BLaER1 (cell line): ENCODE measurements at regions not wholly inside any gene's neighbourhood (a gene's known extent, or its start where the extent isn't known, plus 50 kb on each side); places are given as distances from the start of the nearest gene placed in this dataset.

Experiments used
- H3K27ac ChIP-seq: shearing (Covaris generic); formaldehyde crosslinking; 2 replicates; pipeline ENCODE4 v1.8.1; 2022
- H3K27me3 ChIP-seq: shearing (Covaris generic); formaldehyde crosslinking; 2 replicates; pipeline ENCODE4 v1.8.1; 2022
- H3K36me3 ChIP-seq: shearing (Covaris generic); formaldehyde crosslinking; 2 replicates; pipeline ENCODE4 v1.8.1; 2022
- H3K4me1 ChIP-seq: shearing (Covaris generic); formaldehyde crosslinking; 2 replicates; pipeline ENCODE4 v1.8.1; 2022
- H3K4me2 ChIP-seq: shearing (Covaris generic); formaldehyde crosslinking; 2 replicates; pipeline ENCODE4 v1.8.1; 2022
- H3K4me3 ChIP-seq: shearing (Covaris generic); formaldehyde crosslinking; 2 replicates; pipeline ENCODE4 v1.8.1; 2022
- H3K9ac ChIP-seq: shearing (Covaris generic); formaldehyde crosslinking; 2 replicates; pipeline ENCODE4 v1.8.1; 2022
- H3K9me3 ChIP-seq: shearing (Covaris generic); formaldehyde crosslinking; 2 replicates; pipeline ENCODE4 v1.8.1; 2022
- H4K20me1 ChIP-seq: shearing (Covaris generic); formaldehyde crosslinking; 2 replicates; pipeline ENCODE4 v1.8.1; 2022
- Cebpa-rat ChIP-seq: shearing (Covaris generic); IDR thresholded peaks from 2 replicates; pipeline ENCODE4 v1.8.1; 2022

- Histone ChIP-seq H3K36me3 (no peaks in the 10 kb centered on the region), H3K27ac (no peak overlapping the region), H3K9me3 (no peaks in the 10 kb centered on the region), H3K9ac (no peak overlapping the region), H3K27me3 (no peaks in the 10 kb centered on the region), H3K4me1 (peaks cover 6% of the 10 kb centered on the region), H4K20me1 (no peaks in the 10 kb centered on the region), H3K4me2 (no peak overlapping the region), H3K4me3 (no peak overlapping the region)
- no peak for TF ChIP-seq Cebpa-rat
These were observed 277.4 kb upstream of the CHRNA7 start for GRCh38 chr15:31752905-31753304.

GRCh38 chr15:31758126-31758525 is 272.2 kb upstream of the CHRNA7 start:
- Histone ChIP-seq H3K27ac (no peak overlapping the region), H3K4me2 (peak overlapping the region; percentile 47), H3K4me3 (no peak overlapping the region), H3K4me1 (peaks cover 20% of the 10 kb centered on the region), H4K20me1 (no peaks in the 10 kb centered on the region), H3K27me3 (no peaks in the 10 kb centered on the region), H3K9me3 (no peaks in the 10 kb centered on the region), H3K36me3 (no peaks in the 10 kb centered on the region), H3K9ac (no peak overlapping the region)
- no peak for TF ChIP-seq Cebpa-rat

GRCh38 chr15:31768055-31768454 is 262.3 kb upstream of the CHRNA7 start:
- Histone ChIP-seq H3K9ac (no peak overlapping the region), H4K20me1 (no peaks in the 10 kb centered on the region), H3K4me1 (no peaks in the 10 kb centered on the region), H3K36me3 (no peaks in the 10 kb centered on the region), H3K4me2 (no peak overlapping the region), H3K27me3 (no peaks in the 10 kb centered on the region), H3K9me3 (no peaks in the 10 kb centered on the region), H3K27ac (no peak overlapping the region), H3K4me3 (no peak overlapping the region)
- no peak for TF ChIP-seq Cebpa-rat

GRCh38 chr15:31774045-31774444 is 256.3 kb upstream of the CHRNA7 start:
- no peak for TF ChIP-seq Cebpa-rat

GRCh38 chr15:31776039-31776438 is 254.3 kb upstream of the CHRNA7 start:
- H3K36me3 ChIP-seq: no peaks in the 10 kb centered on the region
- H3K4me1 ChIP-seq: peaks cover 8% of the 10 kb centered on the region; the same call in 1 of the 2 replicates
- no peak for TF ChIP-seq Cebpa-rat

More at GRCh38 chr15:31774045-31774444, 256.3 kb upstream of the CHRNA7 start:
- Histone ChIP-seq H3K27me3 (no peaks in the 10 kb centered on the region), H3K4me2 (no peak overlapping the region), H3K4me1 (no peaks in the 10 kb centered on the region), H3K4me3 (no peak overlapping the region), H3K9ac (no peak overlapping the region), H3K36me3 (no peaks in the 10 kb centered on the region), H3K27ac (no peak overlapping the region), H3K9me3 (no peaks in the 10 kb centered on the region), H4K20me1 (no peaks in the 10 kb centered on the region)

GRCh38 chr15:31781261-31781660 is 249.1 kb upstream of the CHRNA7 start:
- TF ChIP-seq Cebpa-rat: no peak
- no peaks in the 10 kb centered on the region for H4K20me1 ChIP-seq
- no peak overlapping the region for H3K9ac ChIP-seq
- H3K36me3 ChIP-seq: no peaks in the 10 kb centered on the region
- H3K4me1 ChIP-seq: peaks cover 8% of the 10 kb centered on the region; the same call in 1 of the 2 replicates
- H3K4me2 ChIP-seq: no peak overlapping the region
- no peak overlapping the region for H3K27ac ChIP-seq
- no peak overlapping the region for H3K4me3 ChIP-seq
- no peaks in the 10 kb centered on the region for H3K9me3 ChIP-seq
- no peaks in the 10 kb centered on the region for H3K27me3 ChIP-seq

More at GRCh38 chr15:31776039-31776438, 254.3 kb upstream of the CHRNA7 start:
- H4K20me1 ChIP-seq: no peaks in the 10 kb centered on the region
- H3K27ac ChIP-seq: no peak overlapping the region
- H3K9me3 ChIP-seq: no peaks in the 10 kb centered on the region
- H3K9ac ChIP-seq: no peak overlapping the region
- H3K4me2 ChIP-seq: no peak overlapping the region
- H3K4me3 ChIP-seq: no peak overlapping the region
- H3K27me3 ChIP-seq: no peaks in the 10 kb centered on the region

- Histone ChIP-seq H3K9ac (no peak overlapping the region), H3K4me1 (peaks cover 8% of the 10 kb centered on the region; the same call in 1 of the 2 replicates), H3K4me3 (no peak overlapping the region), H3K27me3 (no peaks in the 10 kb centered on the region), H3K9me3 (no peaks in the 10 kb centered on the region), H3K4me2 (no peak overlapping the region), H4K20me1 (no peaks in the 10 kb centered on the region), H3K36me3 (no peaks in the 10 kb centered on the region), H3K27ac (no peak overlapping the region)
- no peak for TF ChIP-seq Cebpa-rat
These were observed 248.1 kb upstream of the CHRNA7 start for GRCh38 chr15:31782016-31782783.

- Histone ChIP-seq H3K4me1 (peaks cover 8% of the 10 kb centered on the region; the same call in 1 of the 2 replicates), H3K9ac (no peak overlapping the region)
- no peak for TF ChIP-seq Cebpa-rat
These were observed 247.4 kb upstream of the CHRNA7 start for GRCh38 chr15:31782951-31783350.

GRCh38 chr15:31786360-31786759 is 244.0 kb upstream of the CHRNA7 start:
- Histone ChIP-seq H3K27ac (no peak overlapping the region), H3K9ac (no peak overlapping the region), H3K4me1 (no peaks in the 10 kb centered on the region), H3K27me3 (no peaks in the 10 kb centered on the region), H3K4me2 (no peak overlapping the region), H3K4me3 (no peak overlapping the region), H3K36me3 (no peaks in the 10 kb centered on the region), H4K20me1 (no peaks in the 10 kb centered on the region), H3K9me3 (no peaks in the 10 kb centered on the region)
- no peak for TF ChIP-seq Cebpa-rat

More at GRCh38 chr15:31782951-31783350, 247.4 kb upstream of the CHRNA7 start:
- no peak overlapping the region for H3K4me2 ChIP-seq
- no peaks in the 10 kb centered on the region for H3K27me3 ChIP-seq
- no peaks in the 10 kb centered on the region for H3K9me3 ChIP-seq
- H4K20me1 ChIP-seq: no peaks in the 10 kb centered on the region
- no peaks in the 10 kb centered on the region for H3K36me3 ChIP-seq
- H3K27ac ChIP-seq: no peak overlapping the region
- H3K4me3 ChIP-seq: no peak overlapping the region

GRCh38 chr15:31788104-31788503 is 242.2 kb upstream of the CHRNA7 start:
- Histone ChIP-seq H3K4me1 (no peaks in the 10 kb centered on the region), H4K20me1 (no peaks in the 10 kb centered on the region), H3K9me3 (no peaks in the 10 kb centered on the region), H3K9ac (no peak overlapping the region), H3K4me2 (no peak overlapping the region), H3K27ac (no peak overlapping the region), H3K4me3 (no peak overlapping the region), H3K36me3 (no peaks in the 10 kb centered on the region), H3K27me3 (no peaks in the 10 kb centered on the region)
- no peak for TF ChIP-seq Cebpa-rat
